ENCODE measurements at regions not wholly inside any gene's neighbourhood (a gene's known extent, or its start where the extent isn't known, plus 50 kb on each side); places are given as distances from the start of the nearest gene placed in this dataset.

DNA sequence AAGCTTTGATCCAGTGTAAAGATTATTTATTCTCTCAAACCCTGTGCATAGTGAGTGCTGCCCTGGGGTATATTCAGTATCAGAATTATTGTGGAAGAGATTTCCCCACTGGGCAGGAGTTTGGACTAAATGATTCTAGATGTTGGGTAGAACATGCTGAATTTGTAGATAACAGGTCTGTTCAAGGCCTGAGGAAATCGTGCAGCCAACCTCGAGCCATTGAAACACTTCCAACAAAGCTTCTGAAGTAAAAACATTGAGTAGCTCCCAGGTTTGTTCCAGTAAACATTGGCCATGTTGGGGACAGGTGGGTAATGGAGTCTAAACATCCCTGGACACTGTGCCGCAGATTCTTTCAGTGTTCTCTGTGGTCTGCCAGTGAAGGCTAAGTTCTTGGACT lies 87.5 kb downstream of the LLPH start:
- no peak for DNase-seq

DNA sequence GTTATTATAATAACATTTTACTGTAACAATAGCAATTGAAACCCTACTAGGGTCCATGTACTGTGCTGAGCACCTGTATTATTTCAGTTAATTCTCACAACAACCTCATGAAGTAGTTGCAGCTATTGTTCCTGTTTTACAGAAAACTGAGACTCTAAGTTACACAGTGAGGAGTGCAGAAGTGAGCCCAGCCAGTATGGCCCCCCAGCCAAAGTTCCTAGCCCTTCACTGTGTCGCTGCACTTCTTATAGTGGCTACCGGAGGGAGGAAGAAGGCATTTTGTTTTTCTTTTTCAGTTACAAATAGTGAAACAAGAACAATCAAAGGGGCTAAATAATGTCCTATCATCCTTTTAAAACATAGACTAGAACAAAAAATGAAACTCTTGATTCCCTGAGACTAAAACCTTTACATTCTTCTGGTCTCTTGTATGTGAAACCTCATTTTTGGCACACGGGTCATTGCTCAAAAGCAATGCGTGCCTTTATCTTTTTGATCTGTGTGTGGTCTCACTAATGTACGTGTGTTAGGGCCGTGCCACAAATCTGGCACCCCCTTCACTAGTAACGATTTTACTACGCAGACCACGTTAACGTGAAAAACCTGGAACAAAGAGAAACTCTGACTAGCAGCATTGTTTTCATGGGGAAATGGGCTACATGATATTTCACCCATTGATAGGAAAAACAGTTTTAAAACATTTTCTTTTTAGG lies 88.7 kb downstream of the LLPH start:
- DNase-seq: no peak

DNA sequence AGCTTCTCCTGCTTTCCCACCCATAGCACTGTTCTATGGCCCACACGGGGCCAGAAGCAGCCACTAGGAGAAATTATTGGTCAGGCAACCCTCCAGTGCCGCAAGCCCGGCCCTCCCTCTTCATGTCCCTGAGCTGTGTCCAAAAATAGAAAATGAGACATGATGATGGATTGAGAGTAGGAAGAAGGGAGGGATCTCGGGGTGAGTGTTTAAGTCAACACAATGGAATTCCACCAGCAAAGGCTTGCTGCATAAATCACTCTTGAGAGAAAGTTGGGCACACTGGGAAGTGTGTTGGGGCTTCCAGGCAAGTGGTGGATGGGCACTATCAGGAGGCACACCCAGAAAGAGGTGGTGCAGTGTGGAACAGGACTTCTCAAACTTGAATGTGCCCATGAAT lies 94.2 kb downstream of the LLPH start:
- DNase-seq: no peak

DNA sequence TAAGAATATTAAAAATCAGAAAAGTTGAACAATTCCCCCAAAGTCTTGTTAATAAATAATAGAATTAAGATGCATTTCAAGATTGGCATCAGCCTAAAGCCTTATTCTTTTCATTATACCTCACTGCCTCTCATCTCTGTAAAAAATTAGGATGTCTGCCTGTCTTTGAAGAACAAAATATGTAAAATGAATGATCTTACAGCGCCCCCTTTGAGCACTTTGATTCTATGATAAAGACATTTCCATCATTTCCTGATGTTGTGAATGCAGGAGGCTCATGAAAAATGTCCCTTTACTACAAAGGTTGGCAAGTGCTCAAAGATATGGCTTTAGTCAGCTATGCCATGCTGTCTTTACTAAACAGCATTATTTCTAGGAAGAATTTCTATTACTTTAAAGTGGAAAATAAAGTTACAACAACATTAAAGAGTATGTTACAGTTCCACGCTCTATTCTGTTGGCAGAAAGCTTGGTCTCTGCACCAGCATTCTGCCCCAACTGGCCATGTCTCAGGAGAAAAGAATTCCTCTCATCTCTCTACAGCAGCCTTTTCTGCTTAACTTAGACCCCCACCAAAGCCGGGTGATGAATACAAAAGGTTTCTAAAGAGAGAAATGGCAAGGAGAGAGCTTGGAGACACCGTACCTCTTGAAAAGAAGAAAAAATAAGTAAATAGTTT lies 95.1 kb downstream of the LLPH start:
- peak in 1 of 2 donors; percentile 29 for DNase-seq

DNA sequence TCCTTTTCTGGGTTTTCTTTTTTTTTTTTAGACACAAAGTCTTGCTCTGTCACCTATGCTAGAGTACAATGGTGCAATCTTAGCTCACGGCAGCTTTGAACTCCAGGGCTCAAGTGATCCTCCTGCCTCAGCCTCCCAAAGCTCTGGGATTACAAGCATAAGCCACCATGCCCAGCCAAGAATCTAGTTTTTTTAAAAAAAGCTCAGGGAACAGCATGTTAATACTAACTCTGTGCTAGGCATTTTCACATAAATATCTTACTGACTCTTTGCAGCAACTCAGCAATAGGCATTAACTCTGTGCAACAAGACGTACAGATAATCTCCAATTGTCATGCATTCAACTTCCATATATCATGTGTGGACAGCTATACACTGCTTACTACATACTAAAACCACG lies 97.4 kb downstream of the LLPH start:
- DNase-seq: no peak

DNA sequence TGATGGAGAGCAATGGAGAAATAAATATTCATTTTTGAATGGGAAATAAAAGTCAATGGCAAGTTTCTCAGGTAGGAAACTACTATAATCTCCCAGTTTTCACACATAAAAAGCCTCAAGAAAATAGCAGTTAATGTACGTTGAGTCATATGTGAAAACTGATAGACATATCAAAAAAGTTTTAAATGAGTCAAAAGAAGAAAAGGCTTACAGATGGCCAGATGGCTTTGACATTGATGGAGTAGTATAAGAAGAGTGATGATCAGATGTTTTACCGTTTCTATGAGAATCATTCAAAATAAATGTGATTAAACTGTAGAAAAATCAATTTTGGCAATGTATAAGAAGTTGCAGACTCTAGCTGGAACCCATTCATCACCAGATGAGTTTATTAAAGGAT lies 97.8 kb downstream of the LLPH start:
- DNase-seq: no peak

DNA sequence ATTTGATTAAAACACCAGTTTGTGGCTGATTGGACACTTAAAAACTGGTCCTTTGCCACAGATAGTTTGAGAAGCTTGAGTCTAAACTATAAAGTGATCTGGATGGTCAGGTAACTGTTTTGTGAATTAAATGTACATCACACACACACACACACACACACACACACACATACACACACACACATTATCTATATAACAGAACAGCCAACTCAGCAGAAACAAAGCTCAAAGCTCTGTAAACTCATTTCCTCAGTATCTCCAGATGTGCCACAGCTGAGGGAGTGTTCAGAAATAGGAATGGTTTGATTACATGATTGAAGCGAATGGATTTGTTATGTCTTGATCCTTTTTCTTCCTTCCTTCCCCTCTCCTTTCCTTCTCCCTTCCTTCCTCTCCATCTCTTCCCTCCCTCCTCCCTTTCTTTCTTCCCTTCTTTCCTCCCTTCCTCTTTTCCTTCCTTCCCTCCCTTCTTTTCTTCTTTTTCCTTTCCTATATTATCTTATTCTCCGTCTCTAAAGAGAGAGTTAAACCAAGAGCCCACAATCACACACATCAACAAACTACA lies 100.3 kb downstream of the LLPH start:
- no peak for DNase-seq

DNA sequence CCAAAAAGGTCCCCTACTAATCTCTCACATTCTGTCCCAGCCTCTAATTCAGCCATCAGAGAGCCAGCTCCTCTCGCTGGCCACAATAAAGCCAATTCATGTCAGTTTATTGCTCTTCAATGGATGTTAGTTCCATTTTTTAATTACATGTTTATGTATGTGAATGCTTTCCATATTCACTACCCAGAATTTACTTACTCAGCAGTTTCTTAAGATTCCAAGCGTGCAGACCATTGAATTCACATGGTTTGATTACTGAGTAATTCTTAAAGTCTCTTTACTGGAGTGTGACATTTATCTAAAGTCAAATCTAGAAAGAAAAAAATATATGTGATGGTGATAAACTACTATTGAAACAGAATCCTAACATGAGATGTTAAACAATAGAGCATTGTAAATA lies 102.2 kb downstream of the LLPH start:
- DNase-seq: no peak

DNA sequence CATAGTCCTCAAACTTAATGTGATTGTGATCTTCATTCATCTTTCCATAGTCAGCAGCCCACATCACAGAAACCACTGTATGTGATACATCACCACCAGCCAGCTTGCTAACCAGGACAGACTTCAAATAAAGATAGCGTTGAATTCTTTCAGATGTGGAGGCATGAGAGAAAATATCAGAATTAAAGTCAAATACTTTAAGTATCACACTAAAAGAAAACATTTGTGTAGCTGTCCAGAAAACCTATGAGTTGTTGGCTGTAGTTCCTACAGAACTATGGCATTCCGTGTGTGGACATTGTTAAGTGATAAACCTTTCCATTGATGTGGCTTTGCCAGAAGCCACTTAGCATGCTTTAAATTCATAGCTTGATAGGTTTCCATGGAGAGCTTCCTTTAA lies 105.1 kb downstream of the LLPH start:
- DNase-seq: no peak

DNA sequence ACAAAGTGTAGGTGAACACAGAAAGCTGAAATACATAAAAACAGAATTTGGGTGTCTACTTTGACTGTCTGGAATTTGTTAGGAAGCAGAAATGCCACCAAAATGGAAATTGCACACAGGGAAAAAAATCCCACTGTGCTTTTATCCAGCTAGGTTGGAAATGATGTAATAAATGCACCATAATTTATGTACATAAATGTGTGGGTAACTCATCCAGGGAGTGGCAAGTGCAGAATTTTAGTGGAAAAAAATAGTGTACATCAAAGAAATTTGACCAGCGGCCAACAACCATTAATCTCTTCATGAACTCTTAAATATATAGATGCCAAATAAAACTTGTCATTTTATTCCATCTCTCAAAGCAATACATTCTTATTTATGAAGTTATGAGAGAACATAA lies 105.6 kb downstream of the LLPH start:
- no peak for DNase-seq

DNA sequence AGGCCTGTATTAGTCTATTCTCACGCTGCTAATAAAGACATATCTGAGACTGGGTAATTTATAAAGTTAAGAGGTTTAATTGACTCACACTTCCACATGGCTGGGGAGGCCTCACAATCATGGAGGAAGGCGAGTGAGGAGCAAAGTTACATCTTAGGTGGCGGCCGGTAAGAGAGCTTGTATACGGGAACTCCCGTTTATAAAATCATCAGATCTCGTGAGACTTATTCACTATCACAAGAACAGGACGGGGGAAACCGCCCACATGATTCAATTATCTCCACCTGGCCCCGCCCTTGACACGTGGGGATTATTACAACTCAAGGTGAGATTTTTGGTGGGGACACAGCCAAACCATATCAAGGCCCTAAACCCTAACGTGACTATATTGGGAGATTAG lies 110.1 kb downstream of the LLPH start:
- DNase-seq: no peak

DNA sequence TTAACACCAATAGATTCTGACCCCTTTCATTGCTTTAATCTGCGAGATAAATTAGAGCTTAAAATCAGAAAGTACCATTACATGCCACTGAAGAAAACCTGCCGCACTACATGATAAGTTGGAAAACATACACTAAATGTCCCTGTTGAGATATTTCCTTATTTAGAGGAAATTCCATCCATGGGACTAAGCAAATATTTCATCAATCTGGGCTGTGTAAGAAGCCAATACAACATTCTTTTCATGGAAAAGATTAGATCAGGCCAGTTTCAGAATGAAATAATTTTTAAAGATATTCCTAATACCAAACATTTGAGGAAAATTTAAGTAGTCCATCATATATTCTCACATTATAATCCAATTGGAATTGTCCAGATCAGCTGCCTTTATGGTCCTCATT lies 112.8 kb downstream of the LLPH start:
- DNase-seq: no peak

Measured in bone marrow (tissue), 2 donors.